GM08714 (cell line): ENCODE measurements at regions not wholly inside any gene's neighbourhood (a gene's known extent, or its start where the extent isn't known, plus 50 kb on each side); places are given as distances from the start of the nearest gene placed in this dataset.
"Not testable (repeated sequence)": the region's sequence is repeated elsewhere in the genome, so short reads cannot be mapped to it uniquely, and the experiment has no call there.

Source experiments
- H3K4me3 ChIP-seq: fragments of 200-500 bp; sonication (Bioruptor generic); 2 replicates; pipeline ENCODE4 v1.5.1; 2014; ENCODE audit warnings: mild to moderate bottlenecking, low read length, inconsistent platforms
- ZNF274 ChIP-seq: IDR thresholded peaks from 2 replicates; pipeline ENCODE4 v1.6.1; 2012; ENCODE audit warnings: mild to moderate bottlenecking, low read depth, low read length

- H3K4me3 ChIP-seq: no peak overlapping the region
- TF ChIP-seq ZNF274: no peak
These were observed 267.7 kb downstream of the AACS start for GRCh38 chr12:125332900-125333299.

GRCh38 chr12:125336246-125336645 lies 271.0 kb downstream of the AACS start:
- TF ChIP-seq ZNF274: no peak
- no peak overlapping the region for H3K4me3 ChIP-seq

- no peak overlapping the region for H3K4me3 ChIP-seq
- TF ChIP-seq ZNF274: no peak
These were observed 275.6 kb downstream of the AACS start for GRCh38 chr12:125340791-125341190.

- no peak overlapping the region for H3K4me3 ChIP-seq
- TF ChIP-seq ZNF274: no peak
These were observed 276.2 kb downstream of the AACS start for GRCh38 chr12:125341422-125341821.

- no peak for TF ChIP-seq ZNF274
These were observed 278.4 kb downstream of the AACS start for GRCh38 chr12:125343649-125344048.

GRCh38 chr12:125346362-125346761 lies 281.1 kb downstream of the AACS start:
- no peak overlapping the region for H3K4me3 ChIP-seq
- TF ChIP-seq ZNF274: no peak

More at GRCh38 chr12:125343649-125344048, 278.4 kb downstream of the AACS start:
- H3K4me3 ChIP-seq: no peak overlapping the region

GRCh38 chr12:125351788-125352187 lies 286.6 kb downstream of the AACS start:
- H3K4me3 ChIP-seq: no peak overlapping the region
- no peak for TF ChIP-seq ZNF274

- not testable (repeated sequence) for H3K4me3 ChIP-seq
These were observed 287.8 kb downstream of the AACS start for GRCh38 chr12:125353002-125353401.

GRCh38 chr12:125353871-125354270 lies 288.6 kb downstream of the AACS start:
- H3K4me3 ChIP-seq: no peak overlapping the region
- TF ChIP-seq ZNF274: no peak

- TF ChIP-seq ZNF274: no peak
- no peak overlapping the region for H3K4me3 ChIP-seq
These were observed 290.4 kb downstream of the AACS start for GRCh38 chr12:125355614-125356013.

GRCh38 chr12:125356111-125356510 lies 290.9 kb downstream of the AACS start:
- no peak overlapping the region for H3K4me3 ChIP-seq
- no peak for TF ChIP-seq ZNF274

GRCh38 chr12:125357561-125357960 lies 292.3 kb downstream of the AACS start:
- no peak for TF ChIP-seq ZNF274
- H3K4me3 ChIP-seq: no peak overlapping the region

GRCh38 chr12:125360540-125360939 lies 295.3 kb downstream of the AACS start:
- no peak overlapping the region for H3K4me3 ChIP-seq
- TF ChIP-seq ZNF274: no peak

GRCh38 chr12:125371033-125371432 lies 305.8 kb downstream of the AACS start:
- no peak for TF ChIP-seq ZNF274
- no peak overlapping the region for H3K4me3 ChIP-seq

- H3K4me3 ChIP-seq: no peak overlapping the region
These were observed 306.9 kb downstream of the AACS start for GRCh38 chr12:125372085-125372484.

GRCh38 chr12:125373375-125373774 lies 308.1 kb downstream of the AACS start:
- H3K4me3 ChIP-seq: no peak overlapping the region
- TF ChIP-seq ZNF274: no peak

More at GRCh38 chr12:125372085-125372484, 306.9 kb downstream of the AACS start:
- no peak for TF ChIP-seq ZNF274
